GM20000 (cell line): ENCODE measurements at regions not wholly inside any gene's neighbourhood (a gene's known extent, or its start where the extent isn't known, plus 50 kb on each side); places are given as distances from the start of the nearest gene placed in this dataset.

Experiments used
- DNase-seq: peaks from one replicate; pipeline ENCODE4 v3.0.0; 2012; ENCODE audit warnings: low spot score
- CTCF ChIP-seq: IDR thresholded peaks from 2 replicates; pipeline ENCODE4 v1.5.1; 2012; ENCODE audit warnings: mild to moderate bottlenecking, control low read depth; ENCODE audit errors: extremely low read depth, missing control alignments

DNA sequence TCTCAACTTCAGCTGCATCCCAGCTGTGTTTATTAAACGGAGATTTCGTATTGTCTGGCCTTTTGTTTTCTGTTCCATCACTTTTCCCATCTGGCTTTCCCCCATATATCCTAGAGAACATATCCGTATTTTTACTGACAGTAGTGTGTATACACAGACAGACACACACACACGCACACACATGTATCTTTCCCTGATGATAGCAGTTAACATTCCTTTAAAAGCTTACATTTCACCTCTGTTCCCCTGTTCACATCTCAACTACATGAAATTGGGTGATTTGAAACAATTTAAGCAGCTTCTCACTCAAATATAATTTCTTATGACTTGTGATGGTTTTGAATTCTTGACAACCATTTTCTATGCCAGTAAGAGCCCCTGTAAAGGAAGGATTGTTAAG, 207.1 kb upstream of the CEP162 start:
- no peak for TF ChIP-seq CTCF
- DNase-seq = no peak

GRCh38 chr6:84432619-84433018, 205.2 kb upstream of the CEP162 start:
- no peak for TF ChIP-seq CTCF
- no peak for DNase-seq

- DNase-seq = peak; percentile 25
- TF ChIP-seq CTCF = peak; percentile 50
Observed at GRCh38 chr6:84428300-84428907, 201.0 kb upstream of the CEP162 start.

DNA sequence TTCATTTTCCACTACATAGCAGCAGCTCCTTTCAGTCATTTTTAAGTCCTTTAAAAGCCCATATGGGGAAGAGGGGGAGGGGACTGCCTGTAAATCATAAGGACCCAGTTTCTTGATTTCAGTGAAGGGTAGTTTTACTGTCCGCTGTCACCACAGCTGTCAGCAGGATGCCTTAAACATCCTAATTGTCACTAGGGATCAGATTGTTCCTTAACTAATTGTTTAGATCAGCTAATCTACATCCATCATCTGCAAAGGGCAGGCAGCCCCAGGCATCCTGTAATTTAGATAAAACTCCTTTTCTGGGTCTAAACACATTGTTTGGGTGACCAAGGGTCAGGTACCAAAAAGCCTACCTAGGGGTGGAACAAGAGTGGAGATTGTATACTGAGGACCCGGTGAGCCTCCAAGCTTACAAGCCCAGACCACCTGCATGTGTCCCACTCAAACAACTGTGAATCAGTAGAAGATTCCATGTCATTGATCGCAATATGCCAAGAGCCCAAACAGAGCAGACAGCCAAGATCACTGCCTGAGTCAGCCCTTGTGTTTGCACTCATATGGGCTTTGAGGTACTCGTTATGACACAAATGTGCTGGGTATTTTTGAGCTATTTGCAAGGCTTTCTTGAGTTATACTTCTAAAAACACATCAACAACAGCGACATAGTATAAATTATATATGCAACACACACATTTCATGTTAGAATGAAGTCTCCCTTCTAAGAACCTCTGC, 198.7 kb upstream of the CEP162 start:
- no peak for DNase-seq
- no peak for TF ChIP-seq CTCF

DNA sequence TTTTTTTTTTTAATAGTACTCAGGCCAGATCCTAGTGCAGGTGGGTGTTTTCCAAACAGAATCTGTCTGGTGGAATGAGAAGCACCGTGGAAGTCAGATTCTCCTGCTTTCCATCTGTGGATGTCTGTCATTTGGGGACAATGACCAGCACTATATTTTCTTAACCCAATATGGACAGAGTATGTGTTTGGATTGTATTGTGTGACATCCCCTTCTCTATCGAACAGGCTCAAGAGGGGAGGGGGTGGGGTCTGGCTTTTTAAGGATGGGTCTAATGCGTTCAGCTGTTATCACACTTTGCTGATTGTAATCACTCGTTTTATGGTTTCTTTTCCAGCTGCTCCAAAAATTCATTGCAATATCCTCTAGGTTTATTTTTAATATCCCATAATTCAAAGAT, 197.5 kb upstream of the CEP162 start:
- TF ChIP-seq CTCF = no peak
- DNase-seq = no peak

GRCh38 chr6:84422380-84422968, 195.0 kb upstream of the CEP162 start:
- peak; percentile 28 for DNase-seq
- peak; percentile 54 for TF ChIP-seq CTCF

GRCh38 chr6:84421031-84421430, 193.6 kb upstream of the CEP162 start:
- no peak for DNase-seq
- TF ChIP-seq CTCF = no peak
